Endothelial cell (in vitro differentiated cells): ENCODE measurements at regions not wholly inside any gene's neighbourhood (a gene's known extent, or its start where the extent isn't known, plus 50 kb on each side); places are given as distances from the start of the nearest gene placed in this dataset.

ENCODE experiments used
- DNase-seq: peaks from one replicate; pipeline ENCODE4 v3.0.0; 2021; ENCODE audit warnings: low spot score
- H3K27ac Mint-ChIP-seq: one replicate; pipeline ENCODE4 v1.8.0; 2021; ENCODE audit warnings: mixed read lengths, inconsistent platforms; ENCODE audit not compliant: unreplicated experiment
- H3K27me3 Mint-ChIP-seq: one replicate; pipeline ENCODE4 v1.8.0; 2021; ENCODE audit warnings: mild to moderate bottlenecking, moderate library complexity, mixed read lengths, inconsistent platforms; ENCODE audit not compliant: unreplicated experiment
- H3K36me3 Mint-ChIP-seq: one replicate; pipeline ENCODE4 v1.8.0; 2021; ENCODE audit warnings: mild to moderate bottlenecking, low read depth, mixed read lengths, inconsistent platforms; ENCODE audit not compliant: unreplicated experiment
- H3K4me1 Mint-ChIP-seq: one replicate; pipeline ENCODE4 v1.8.0; 2021; ENCODE audit warnings: mild to moderate bottlenecking, mixed read lengths, inconsistent platforms; ENCODE audit not compliant: unreplicated experiment
- H3K4me3 Mint-ChIP-seq: one replicate; pipeline ENCODE4 v1.8.0; 2021; ENCODE audit warnings: mild to moderate bottlenecking, mixed read lengths, inconsistent platforms; ENCODE audit not compliant: unreplicated experiment
- H3K9me3 Mint-ChIP-seq: one replicate; pipeline ENCODE4 v1.8.0; 2021; ENCODE audit warnings: mixed read lengths, inconsistent platforms; ENCODE audit not compliant: unreplicated experiment
- CTCF ChIP-seq: fragments of 200-600 bp; sonication (generic); IDR thresholded peaks from one replicate; pipeline ENCODE4 v1.5.0; 2021; ENCODE audit warnings: antibody characterized with exemption; ENCODE audit not compliant: unreplicated experiment

GRCh38 chr7:17462131-17462631, 163.7 kb downstream of the AHR start:
- peaks cover 12% of the 10 kb centered on the region for H3K4me1 Mint-ChIP-seq
- peaks cover 24% of the 10 kb centered on the region for H3K36me3 Mint-ChIP-seq
- no peak for TF ChIP-seq CTCF
- H3K27ac Mint-ChIP-seq: no peak overlapping the region
- peaks cover 14% of the 10 kb centered on the region for H3K9me3 Mint-ChIP-seq
- no peak overlapping the region for H3K4me3 Mint-ChIP-seq
- DNase-seq: no peak
- H3K27me3 Mint-ChIP-seq: no peaks in the 10 kb centered on the region

DNA sequence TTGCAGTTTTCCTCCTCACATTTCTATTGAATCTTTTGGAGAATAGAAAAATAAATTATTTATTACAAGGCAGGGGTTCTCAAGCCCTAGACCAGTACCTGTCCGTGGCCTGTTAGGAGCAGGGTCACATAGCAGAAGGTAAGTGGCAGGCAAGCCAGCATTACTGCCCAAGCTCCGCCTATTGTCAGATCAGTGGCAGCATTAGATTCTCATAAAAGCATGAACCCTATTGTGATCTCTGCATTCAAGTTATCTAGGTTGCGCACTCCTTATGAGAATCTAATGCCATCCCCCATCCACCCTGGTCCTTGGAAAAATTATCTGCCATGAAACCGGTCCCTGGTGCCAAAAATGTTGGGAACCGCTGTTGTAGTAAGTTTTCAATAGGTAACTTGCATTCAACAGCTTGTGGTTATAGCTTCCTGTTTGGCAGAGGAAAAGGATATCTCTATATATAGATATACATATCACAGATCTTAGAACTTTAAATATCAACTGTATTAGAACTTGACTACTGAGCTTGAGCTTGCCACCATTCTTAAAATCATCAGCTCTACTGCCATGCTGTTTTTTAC, 165.1 kb downstream of the AHR start:
- peaks cover 5% of the 10 kb centered on the region for H3K9me3 Mint-ChIP-seq

DNA sequence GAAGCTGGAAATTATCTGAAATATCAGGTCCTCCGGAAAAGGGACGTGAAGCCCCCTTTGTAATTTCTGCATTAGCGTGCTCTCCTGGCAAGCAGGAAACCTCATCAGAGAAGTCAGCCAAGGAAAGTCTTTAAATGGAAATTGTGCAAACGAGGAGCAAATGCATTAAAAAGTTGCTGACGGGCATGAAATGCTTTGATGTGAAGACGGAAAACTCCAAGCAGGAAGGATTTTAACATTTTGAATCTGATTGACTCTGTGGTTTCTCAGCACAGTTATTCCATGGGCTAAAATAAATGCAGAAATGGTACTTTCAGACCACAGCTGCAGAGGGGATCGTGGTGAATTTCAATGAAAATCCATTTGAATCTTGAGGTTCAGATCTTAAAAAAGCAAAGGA, 167.8 kb downstream of the AHR start:
- DNase-seq: no peak
- Mint-ChIP-seq H3K27ac (no peak overlapping the region), H3K36me3 (no peaks in the 10 kb centered on the region), H3K4me3 (no peak overlapping the region), H3K4me1 (peaks cover 12% of the 10 kb centered on the region), H3K9me3 (no peaks in the 10 kb centered on the region), H3K27me3 (peaks cover 4% of the 10 kb centered on the region)
- TF ChIP-seq CTCF: no peak

More for the DNA sequence above, 165.1 kb downstream of the AHR start:
- H3K36me3 Mint-ChIP-seq: peaks cover 12% of the 10 kb centered on the region
- no peak for TF ChIP-seq CTCF
- no peak overlapping the region for H3K27ac Mint-ChIP-seq
- no peak overlapping the region for H3K4me3 Mint-ChIP-seq
- no peaks in the 10 kb centered on the region for H3K27me3 Mint-ChIP-seq
- H3K4me1 Mint-ChIP-seq: peaks cover 12% of the 10 kb centered on the region
- DNase-seq: no peak

- H3K9me3 Mint-ChIP-seq: no peaks in the 10 kb centered on the region
- no peak for DNase-seq
- no peak overlapping the region for H3K4me3 Mint-ChIP-seq
- H3K27me3 Mint-ChIP-seq: peaks cover 4% of the 10 kb centered on the region
- no peak overlapping the region for H3K27ac Mint-ChIP-seq
- peaks cover 12% of the 10 kb centered on the region for H3K4me1 Mint-ChIP-seq
- no peaks in the 10 kb centered on the region for H3K36me3 Mint-ChIP-seq
- TF ChIP-seq CTCF: no peak
Observed at GRCh38 chr7:17467386-17467945, 169.0 kb downstream of the AHR start.

GRCh38 chr7:17471325-17471724, 172.9 kb downstream of the AHR start:
- no peak overlapping the region for H3K27ac Mint-ChIP-seq
- peaks cover 4% of the 10 kb centered on the region for H3K27me3 Mint-ChIP-seq
- H3K4me1 Mint-ChIP-seq: peaks cover 3% of the 10 kb centered on the region
- H3K36me3 Mint-ChIP-seq: no peaks in the 10 kb centered on the region
- no peak for DNase-seq
- TF ChIP-seq CTCF: no peak
- no peaks in the 10 kb centered on the region for H3K9me3 Mint-ChIP-seq
- H3K4me3 Mint-ChIP-seq: no peak overlapping the region
